C4-2B (cell line): ENCODE measurements at regions not wholly inside any gene's neighbourhood (a gene's known extent, or its start where the extent isn't known, plus 50 kb on each side); places are given as distances from the start of the nearest gene placed in this dataset.

Experiments
- ZFX ChIP-seq: fragments of 450-650 bp; IDR thresholded peaks from 2 replicates; pipeline ENCODE4 v1.6.1; 2017
- TF ChIP-seq, protein P1 (sequence below): fragments of 450-650 bp; conservative IDR thresholded peaks from 2 replicates; pipeline ENCODE4 v1.5.1; 2017; ENCODE audit warnings: mild to moderate bottlenecking

DNA sequence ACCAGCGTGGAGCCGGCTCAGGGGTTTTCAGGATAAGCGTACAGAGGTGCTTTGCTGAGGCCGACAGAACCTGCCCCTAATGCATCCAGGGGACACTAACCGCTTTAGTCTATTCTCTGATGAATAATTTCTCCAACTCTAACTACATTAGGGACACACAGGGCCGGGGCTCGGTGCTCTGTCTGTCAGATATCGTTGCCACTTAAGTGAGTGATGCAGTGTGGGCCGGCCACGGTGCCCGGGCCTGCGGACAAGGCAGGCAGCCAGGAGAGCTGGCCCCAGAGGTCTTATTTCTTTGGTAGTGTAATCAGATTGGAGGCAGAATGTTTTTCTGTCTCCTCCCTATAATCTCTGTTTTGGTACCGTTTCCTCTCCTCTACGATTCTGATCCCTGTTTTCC lies 62.7 kb downstream of the ADRA2A start:
- TF ChIP-seq, protein P1, sequence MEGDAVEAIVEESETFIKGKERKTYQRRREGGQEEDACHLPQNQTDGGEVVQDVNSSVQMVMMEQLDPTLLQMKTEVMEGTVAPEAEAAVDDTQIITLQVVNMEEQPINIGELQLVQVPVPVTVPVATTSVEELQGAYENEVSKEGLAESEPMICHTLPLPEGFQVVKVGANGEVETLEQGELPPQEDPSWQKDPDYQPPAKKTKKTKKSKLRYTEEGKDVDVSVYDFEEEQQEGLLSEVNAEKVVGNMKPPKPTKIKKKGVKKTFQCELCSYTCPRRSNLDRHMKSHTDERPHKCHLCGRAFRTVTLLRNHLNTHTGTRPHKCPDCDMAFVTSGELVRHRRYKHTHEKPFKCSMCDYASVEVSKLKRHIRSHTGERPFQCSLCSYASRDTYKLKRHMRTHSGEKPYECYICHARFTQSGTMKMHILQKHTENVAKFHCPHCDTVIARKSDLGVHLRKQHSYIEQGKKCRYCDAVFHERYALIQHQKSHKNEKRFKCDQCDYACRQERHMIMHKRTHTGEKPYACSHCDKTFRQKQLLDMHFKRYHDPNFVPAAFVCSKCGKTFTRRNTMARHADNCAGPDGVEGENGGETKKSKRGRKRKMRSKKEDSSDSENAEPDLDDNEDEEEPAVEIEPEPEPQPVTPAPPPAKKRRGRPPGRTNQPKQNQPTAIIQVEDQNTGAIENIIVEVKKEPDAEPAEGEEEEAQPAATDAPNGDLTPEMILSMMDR, result no peak
- no peak for TF ChIP-seq ZFX
